Hepatocyte (in vitro differentiated cells): ENCODE measurements at regions not wholly inside any gene's neighbourhood (a gene's known extent, or its start where the extent isn't known, plus 50 kb on each side); places are given as distances from the start of the nearest gene placed in this dataset.

Source experiments
- CTCF ChIP-seq: fragments of 200-600 bp; sonication (generic); IDR thresholded peaks from 2 replicates; pipeline ENCODE4 v1.5.1; 2016; ENCODE audit warnings: antibody characterized with exemption, mild to moderate bottlenecking; ENCODE audit not compliant: poor library complexity
- EZH2 ChIP-seq: fragments of 200-600 bp; sonication (generic); IDR thresholded peaks from 2 replicates; pipeline ENCODE4 v1.6.1; 2016; ENCODE audit warnings: antibody characterized with exemption, mild to moderate bottlenecking, borderline replicate concordance

GRCh38 chr5:115699967-115700366, 74.1 kb upstream of the TMED7 start:
- TF ChIP-seq CTCF: no peak
- TF ChIP-seq EZH2: no peak
